ENCODE measurements at regions not wholly inside any gene's neighbourhood (a gene's known extent, or its start where the extent isn't known, plus 50 kb on each side); places are given as distances from the start of the nearest gene placed in this dataset.

- DNase-seq (ENCODE audit: low read depth): no peak
- no peak overlapping the region for H3K4me3 ChIP-seq (ENCODE audit: low read length)
- TF ChIP-seq, protein P1, sequence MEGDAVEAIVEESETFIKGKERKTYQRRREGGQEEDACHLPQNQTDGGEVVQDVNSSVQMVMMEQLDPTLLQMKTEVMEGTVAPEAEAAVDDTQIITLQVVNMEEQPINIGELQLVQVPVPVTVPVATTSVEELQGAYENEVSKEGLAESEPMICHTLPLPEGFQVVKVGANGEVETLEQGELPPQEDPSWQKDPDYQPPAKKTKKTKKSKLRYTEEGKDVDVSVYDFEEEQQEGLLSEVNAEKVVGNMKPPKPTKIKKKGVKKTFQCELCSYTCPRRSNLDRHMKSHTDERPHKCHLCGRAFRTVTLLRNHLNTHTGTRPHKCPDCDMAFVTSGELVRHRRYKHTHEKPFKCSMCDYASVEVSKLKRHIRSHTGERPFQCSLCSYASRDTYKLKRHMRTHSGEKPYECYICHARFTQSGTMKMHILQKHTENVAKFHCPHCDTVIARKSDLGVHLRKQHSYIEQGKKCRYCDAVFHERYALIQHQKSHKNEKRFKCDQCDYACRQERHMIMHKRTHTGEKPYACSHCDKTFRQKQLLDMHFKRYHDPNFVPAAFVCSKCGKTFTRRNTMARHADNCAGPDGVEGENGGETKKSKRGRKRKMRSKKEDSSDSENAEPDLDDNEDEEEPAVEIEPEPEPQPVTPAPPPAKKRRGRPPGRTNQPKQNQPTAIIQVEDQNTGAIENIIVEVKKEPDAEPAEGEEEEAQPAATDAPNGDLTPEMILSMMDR (IDR thresholded peaks at IDR 0.05; ENCODE audit: insufficient read depth, low read depth, low read length, missing control alignments): no peak
Observed at GRCh38 chr13:37929308-37929707, 59.7 kb upstream of the TRPC4 start.

GRCh38 chr13:37927561-37927960 is 58.0 kb upstream of the TRPC4 start:
- DNase-seq (ENCODE audit: low read depth): no peak

GRCh38 chr13:37925878-37926473 is 56.4 kb upstream of the TRPC4 start:
- H3K4me3 ChIP-seq (ENCODE audit: low read length): no peak overlapping the region
- DNase-seq (ENCODE audit: low read depth): no peak
- TF ChIP-seq, protein P1 (IDR thresholded peaks at IDR 0.05; ENCODE audit: insufficient read depth, low read depth, low read length, missing control alignments): no peak

More at GRCh38 chr13:37927561-37927960, 58.0 kb upstream of the TRPC4 start:
- no peak overlapping the region for H3K4me3 ChIP-seq (ENCODE audit: low read length)
- TF ChIP-seq, protein P1 (IDR thresholded peaks at IDR 0.05; ENCODE audit: insufficient read depth, low read depth, low read length, missing control alignments): no peak

GRCh38 chr13:37923236-37923635 is 53.7 kb upstream of the TRPC4 start:
- TF ChIP-seq, protein P1 (IDR thresholded peaks at IDR 0.05; ENCODE audit: insufficient read depth, low read depth, low read length, missing control alignments): no peak
- H3K4me3 ChIP-seq (ENCODE audit: low read length): no peak overlapping the region
- DNase-seq (ENCODE audit: low read depth): no peak

- no peak for DNase-seq (ENCODE audit: low read depth)
- TF ChIP-seq, protein P1 (IDR thresholded peaks at IDR 0.05; ENCODE audit: insufficient read depth, low read depth, low read length, missing control alignments): no peak
- H3K4me3 ChIP-seq (ENCODE audit: low read length): no peak overlapping the region
Observed at GRCh38 chr13:37919329-37919880, 49.8 kb upstream of the TRPC4 start.

Data from epithelial cell of esophagus (primary cell).